WI38 (cell line): ENCODE measurements at regions not wholly inside any gene's neighbourhood (a gene's known extent, or its start where the extent isn't known, plus 50 kb on each side); places are given as distances from the start of the nearest gene placed in this dataset.

Experiments
- H3K4me3 ChIP-seq: 2 replicates; pipeline ENCODE4 v1.5.1; 2011; ENCODE audit warnings: low read depth, mild to moderate bottlenecking, control low read depth, low read length
- CTCF ChIP-seq: IDR thresholded peaks from 2 replicates; pipeline ENCODE4 v1.5.1; 2012; ENCODE audit warnings: low read depth, mild to moderate bottlenecking, control low read depth, low read length

GRCh38 chr5:4945296-4945695 is 194.8 kb upstream of the ADAMTS16 start:
- no peak for TF ChIP-seq CTCF

GRCh38 chr5:4947106-4947505 is 193.0 kb upstream of the ADAMTS16 start:
- no peak for TF ChIP-seq CTCF
- H3K4me3 ChIP-seq = no peak overlapping the region

More at GRCh38 chr5:4945296-4945695, 194.8 kb upstream of the ADAMTS16 start:
- H3K4me3 ChIP-seq = no peak overlapping the region

GRCh38 chr5:4947893-4948536 is 192.1 kb upstream of the ADAMTS16 start:
- H3K4me3 ChIP-seq = no peak overlapping the region
- no peak for TF ChIP-seq CTCF

- H3K4me3 ChIP-seq = no peak overlapping the region
- TF ChIP-seq CTCF = no peak
These were observed 191.0 kb upstream of the ADAMTS16 start for GRCh38 chr5:4949108-4949507.

- no peak for TF ChIP-seq CTCF
- H3K4me3 ChIP-seq = no peak overlapping the region
These were observed 186.6 kb upstream of the ADAMTS16 start for GRCh38 chr5:4953576-4953975.

GRCh38 chr5:4954048-4954447 is 186.1 kb upstream of the ADAMTS16 start:
- no peak for TF ChIP-seq CTCF
- H3K4me3 ChIP-seq = no peak overlapping the region

GRCh38 chr5:4963265-4963664 is 176.9 kb upstream of the ADAMTS16 start:
- TF ChIP-seq CTCF = no peak
- H3K4me3 ChIP-seq = no peak overlapping the region
